Liver (tissue), 8 donors: ENCODE measurements at regions not wholly inside any gene's neighbourhood (a gene's known extent, or its start where the extent isn't known, plus 50 kb on each side); places are given as distances from the start of the nearest gene placed in this dataset.

Source experiments
- DNase-seq: peaks from one replicate; pipeline ENCODE4 v3.0.0-alpha.2; 2017; ENCODE audit warnings: low spot score
- H3K27ac ChIP-seq, 2 donors: one replicate each; pipeline ENCODE4 v1.7.0; 2013; ENCODE audit warnings: inconsistent platforms in 2 of 2, low read length in 2 of 2, control low read depth in 1 of 2, low read depth in 1 of 2, mild to moderate bottlenecking in 1 of 2
- H3K27me3 ChIP-seq, 4 donors: one replicate each; pipeline versions ENCODE4 v1.6.1 to v1.7.0; 2013; ENCODE audit warnings: low read length in 3 of 4, inconsistent platforms in 1 of 4, mild to moderate bottlenecking in 1 of 4, moderate library complexity in 1 of 4; ENCODE audit not compliant: control insufficient read depth in 4 of 4, insufficient read depth in 4 of 4
- H3K36me3 ChIP-seq, 4 donors: one replicate each; pipeline versions ENCODE4 v1.6.1 to v1.7.0; 2013; ENCODE audit warnings: low read length in 3 of 4, mild to moderate bottlenecking in 3 of 4, low read depth in 1 of 4, moderate library complexity in 1 of 4; ENCODE audit not compliant: control insufficient read depth in 4 of 4, insufficient read depth in 3 of 4
- H3K4me1 ChIP-seq, 4 donors: one replicate each; pipeline versions ENCODE4 v1.6.1 to v1.7.0; 2013; ENCODE audit warnings: low read length in 3 of 4, mild to moderate bottlenecking in 3 of 4, moderate library complexity in 1 of 4; ENCODE audit not compliant: control insufficient read depth in 4 of 4, insufficient read depth in 4 of 4
- H3K4me3 ChIP-seq, 3 donors: one replicate each; pipeline versions ENCODE4 v1.6.1 to v1.7.0; 2013; ENCODE audit warnings: low read length in 3 of 3, control low read depth in 1 of 3, low read depth in 1 of 3, mild to moderate bottlenecking in 1 of 3
- H3K9ac ChIP-seq, 2 donors: one replicate each; pipeline ENCODE4 v1.7.0; 2013; ENCODE audit warnings: low read length in 2 of 2, mild to moderate bottlenecking in 2 of 2, moderate library complexity in 2 of 2, control low read depth in 1 of 2, low read depth in 1 of 2
- H3K9me3 ChIP-seq, 4 donors: one replicate each; pipeline versions ENCODE4 v1.6.1 to v1.7.0; 2013; ENCODE audit warnings: low read length in 3 of 4; ENCODE audit not compliant: control insufficient read depth in 4 of 4
- ATF3 ChIP-seq: IDR thresholded peaks from 2 replicates; pipeline ENCODE4 v1.6.1; 2016; ENCODE audit warnings: antibody characterized with exemption
- CTCF ChIP-seq: fragments of 150-350 bp; IDR thresholded peaks from 2 replicates; pipeline ENCODE4 v1.5.1; 2017; ENCODE audit warnings: improper control_type of control experiment, low read depth, low read length; ENCODE audit not compliant: missing input control
- EGR1 ChIP-seq, 2 donors: IDR thresholded peaks; 2 replicates each; pipeline ENCODE4 v1.6.1; 2016 to 2018; ENCODE audit warnings: antibody characterized with exemption in 2 of 2, low read depth in 2 of 2
- FOXA1 ChIP-seq: IDR thresholded peaks from 2 replicates; pipeline ENCODE4 v1.6.1; 2016; ENCODE audit warnings: antibody characterized with exemption
- FOXA2 ChIP-seq: IDR thresholded peaks from 2 replicates; pipeline ENCODE4 v1.6.1; 2016; ENCODE audit warnings: antibody characterized with exemption
- GABPA ChIP-seq, 2 donors: IDR thresholded peaks in 1 of 2; conservative IDR thresholded peaks in 1 of 2; 2 replicates each; pipeline ENCODE4 v1.6.1; 2016; ENCODE audit warnings: antibody characterized with exemption in 2 of 2, mild to moderate bottlenecking in 1 of 2, moderate library complexity in 1 of 2
- HNF4A ChIP-seq, 2 donors: conservative IDR thresholded peaks; 2 replicates each; pipeline ENCODE4 v1.6.1; 2016; ENCODE audit warnings: antibody characterized with exemption in 2 of 2, mild to moderate bottlenecking in 2 of 2
- HNF4G ChIP-seq: IDR thresholded peaks from 2 replicates; pipeline ENCODE4 v1.6.1; 2016; ENCODE audit warnings: antibody characterized with exemption
- JUND ChIP-seq, 2 donors: IDR thresholded peaks; 2 replicates each; pipeline ENCODE4 v1.6.1; 2016; ENCODE audit warnings: antibody characterized with exemption in 2 of 2
- MAX ChIP-seq: IDR thresholded peaks from 2 replicates; pipeline ENCODE4 v1.6.1; 2016; ENCODE audit warnings: antibody characterized with exemption
- NR2F2 ChIP-seq: IDR thresholded peaks from 2 replicates; pipeline ENCODE4 v1.6.1; 2016; ENCODE audit warnings: antibody characterized with exemption
- RAD21 ChIP-seq, 2 donors: IDR thresholded peaks; 2 replicates each; pipeline ENCODE4 v1.6.1; 2016; ENCODE audit warnings: antibody characterized with exemption in 2 of 2, mild to moderate bottlenecking in 2 of 2
- REST ChIP-seq: IDR thresholded peaks from 2 replicates; pipeline ENCODE4 v1.6.1; 2016; ENCODE audit warnings: antibody characterized with exemption, mild to moderate bottlenecking
- SP1 ChIP-seq: IDR thresholded peaks from 2 replicates; pipeline ENCODE4 v1.6.1; 2018; ENCODE audit warnings: antibody characterized with exemption, mild to moderate bottlenecking
- TAF1 ChIP-seq: conservative IDR thresholded peaks from 2 replicates; pipeline ENCODE4 v1.6.1; 2016; ENCODE audit warnings: antibody characterized with exemption, mild to moderate bottlenecking
- YY1 ChIP-seq: IDR thresholded peaks from 2 replicates; pipeline ENCODE4 v1.6.1; 2016; ENCODE audit warnings: antibody characterized with exemption, mild to moderate bottlenecking
- ZBTB33 ChIP-seq: IDR thresholded peaks from 2 replicates; pipeline ENCODE4 v1.6.1; 2016; ENCODE audit warnings: antibody characterized with exemption
- WGBS: extraction: QIAGEN DNeasy Blood & Tissue Kit; methylation state at CpG from one replicate; pipeline ENCODE4 v1.1.7; 2013; 5-methylcytosine and 5-hydroxymethylcytosine counted together
- donor health status: healthy.
- donor health status: healthy.
- donor health status: healthy.
- donor health status: healthy.
- donor health status: healthy.

GRCh38 chr13:107407074-107407473 is 808.3 kb downstream of the LIG4 start:
- Histone ChIP-seq H3K9ac (no peak overlapping the region), H3K9me3 (peaks cover 0 to 3% (median 1%) of the 10 kb centered on the region in 4 donors)
- 75% methylated on average over 3 of the region's 3 CpGs for WGBS

More at GRCh38 chr13:107407074-107407473, 808.3 kb downstream of the LIG4 start:
- Histone ChIP-seq H3K36me3 (no peaks in the 10 kb centered on the region), H3K4me3 (no peak overlapping the region), H3K27ac (no peak overlapping the region), H3K27me3 (no peaks in the 10 kb centered on the region), H3K4me1 (no peaks in the 10 kb centered on the region)
- TF ChIP-seq YY1 = no peak
- no peak for TF ChIP-seq CTCF
- no peak for TF ChIP-seq EGR1 (IDR thresholded peaks at IDR 0.05; ENCODE audit: low read depth in 2 of 2)
- TF ChIP-seq HNF4G = no peak
- no peak for TF ChIP-seq GABPA (IDR thresholded peaks at IDR 0.05 in 1 of 2, conservative IDR thresholded peaks at IDR 0.05 in 1 of 2)
- no peak for TF ChIP-seq ATF3
- TF ChIP-seq NR2F2 = no peak
- no peak for TF ChIP-seq ZBTB33
- TF ChIP-seq JUND (IDR thresholded peaks at IDR 0.05) = no peak
- no peak for TF ChIP-seq FOXA2
- no peak for TF ChIP-seq REST
- TF ChIP-seq RAD21 (IDR thresholded peaks at IDR 0.05) = no peak
- no peak for TF ChIP-seq MAX
- no peak for TF ChIP-seq FOXA1
- no peak for TF ChIP-seq SP1
- no peak for TF ChIP-seq TAF1
- TF ChIP-seq HNF4A (conservative IDR thresholded peaks at IDR 0.05) = no peak
- no peak for DNase-seq
